Suprapubic skin (tissue), 4 donors: ENCODE measurements at regions not wholly inside any gene's neighbourhood (a gene's known extent, or its start where the extent isn't known, plus 50 kb on each side); places are given as distances from the start of the nearest gene placed in this dataset.

Experiments used
- DNase-seq, 2 donors: peaks; one replicate each; pipeline ENCODE4 v3.0.0-alpha.2; 2019; ENCODE audit warnings: low spot score in 2 of 2
- H3K27ac ChIP-seq: fragments of 200-600 bp; sonication (generic); one replicate; pipeline ENCODE4 v1.5.1; 2019
- H3K27me3 ChIP-seq: fragments of 200-600 bp; sonication (generic); one replicate; pipeline ENCODE4 v1.5.1; 2019
- H3K36me3 ChIP-seq: fragments of 200-600 bp; sonication (generic); one replicate; pipeline ENCODE4 v1.5.1; 2019
- H3K4me1 ChIP-seq: fragments of 200-600 bp; sonication (generic); one replicate; pipeline ENCODE4 v1.5.1; 2019
- H3K4me3 ChIP-seq: fragments of 200-600 bp; sonication (generic); one replicate; pipeline ENCODE4 v1.5.1; 2019; ENCODE audit warnings: mild to moderate bottlenecking
- H3K9me3 ChIP-seq: fragments of 200-600 bp; sonication (generic); one replicate; pipeline ENCODE4 v1.5.1; 2019
- EP300 ChIP-seq: sonication (generic); formaldehyde crosslinking; IDR thresholded peaks from one replicate; pipeline ENCODE4 v1.6.1; 2017; ENCODE audit warnings: antibody characterized with exemption
- POLR2A ChIP-seq, 2 donors: fragments of 450-650 bp; IDR thresholded peaks; one replicate each; pipeline ENCODE4 v1.6.1; 2017; ENCODE audit warnings: antibody characterized with exemption in 2 of 2, mild to moderate bottlenecking in 2 of 2, moderate library complexity in 2 of 2
- POLR2AphosphoS5 ChIP-seq, 3 donors: sonication (generic); formaldehyde crosslinking; IDR thresholded peaks; one replicate each; pipeline ENCODE4 v1.6.1; 2017; ENCODE audit warnings: antibody characterized with exemption in 3 of 3
- WGBS: methylation state at CpG from one replicate; pipeline ENCODE4 v1.1.5; 2018; 5-methylcytosine and 5-hydroxymethylcytosine counted together
- TF ChIP-seq, protein P1 (sequence below), 2 donors: fragments of 200-600 bp in 1 of 2; fragments of 450-650 bp in 1 of 2; sonication (generic) in 1 of 2; IDR thresholded peaks; one replicate each; pipeline ENCODE4 v1.5.1; 2016 to 2019; ENCODE audit warnings: antibody characterized with exemption in 2 of 2, mild to moderate bottlenecking in 1 of 2, moderate library complexity in 1 of 2

DNA sequence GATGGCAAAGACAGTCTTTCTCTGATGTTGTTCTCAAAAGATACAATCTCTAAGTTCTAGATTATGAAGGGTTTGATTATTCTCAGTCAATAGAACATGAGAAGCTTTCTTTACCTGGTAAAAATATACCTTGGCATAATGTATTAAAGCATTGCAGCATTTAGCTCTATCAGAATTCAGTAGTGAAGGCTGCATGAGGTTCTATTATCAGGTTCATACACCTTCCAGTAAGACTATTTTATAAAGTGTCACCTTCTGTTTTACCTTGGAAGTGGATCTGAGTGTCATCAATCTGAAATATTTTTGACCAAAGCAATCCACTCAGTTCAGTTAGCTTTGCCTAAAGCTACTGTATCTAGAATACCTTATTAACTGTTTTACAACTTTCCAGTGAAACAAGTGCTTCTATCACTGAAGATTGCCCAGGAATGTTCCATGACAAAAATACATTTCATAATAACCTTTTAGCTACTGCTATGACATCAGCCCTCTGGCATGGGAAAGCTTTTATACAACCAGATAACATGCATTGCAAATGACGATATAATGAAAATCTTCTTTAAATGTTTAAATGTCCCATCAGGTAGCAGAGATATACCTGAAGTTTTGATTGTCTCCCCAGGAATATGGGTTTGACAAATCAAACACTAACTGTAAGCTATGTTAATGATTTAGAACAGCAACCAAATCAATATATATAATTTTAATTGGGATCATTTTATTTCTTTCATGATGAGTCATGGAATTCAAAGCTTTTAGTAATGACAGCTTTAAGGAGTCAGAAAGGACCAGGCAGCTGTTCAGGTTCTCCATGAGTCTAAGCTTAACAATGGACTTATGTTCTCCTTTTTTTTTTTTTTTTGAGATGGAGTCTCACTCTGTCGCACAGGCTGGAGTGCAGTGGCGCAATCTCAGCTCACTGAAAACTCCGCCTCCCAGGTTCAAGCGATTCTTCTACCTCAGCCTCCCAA, 72.2 kb downstream of the UFM1 start:
- TF ChIP-seq POLR2A (IDR thresholded peaks at IDR 0.05) = no peak
- TF ChIP-seq, protein P1, sequence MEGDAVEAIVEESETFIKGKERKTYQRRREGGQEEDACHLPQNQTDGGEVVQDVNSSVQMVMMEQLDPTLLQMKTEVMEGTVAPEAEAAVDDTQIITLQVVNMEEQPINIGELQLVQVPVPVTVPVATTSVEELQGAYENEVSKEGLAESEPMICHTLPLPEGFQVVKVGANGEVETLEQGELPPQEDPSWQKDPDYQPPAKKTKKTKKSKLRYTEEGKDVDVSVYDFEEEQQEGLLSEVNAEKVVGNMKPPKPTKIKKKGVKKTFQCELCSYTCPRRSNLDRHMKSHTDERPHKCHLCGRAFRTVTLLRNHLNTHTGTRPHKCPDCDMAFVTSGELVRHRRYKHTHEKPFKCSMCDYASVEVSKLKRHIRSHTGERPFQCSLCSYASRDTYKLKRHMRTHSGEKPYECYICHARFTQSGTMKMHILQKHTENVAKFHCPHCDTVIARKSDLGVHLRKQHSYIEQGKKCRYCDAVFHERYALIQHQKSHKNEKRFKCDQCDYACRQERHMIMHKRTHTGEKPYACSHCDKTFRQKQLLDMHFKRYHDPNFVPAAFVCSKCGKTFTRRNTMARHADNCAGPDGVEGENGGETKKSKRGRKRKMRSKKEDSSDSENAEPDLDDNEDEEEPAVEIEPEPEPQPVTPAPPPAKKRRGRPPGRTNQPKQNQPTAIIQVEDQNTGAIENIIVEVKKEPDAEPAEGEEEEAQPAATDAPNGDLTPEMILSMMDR (IDR thresholded peaks at IDR 0.05) = no peak
- TF ChIP-seq EP300 = no peak
- TF ChIP-seq POLR2AphosphoS5 (IDR thresholded peaks at IDR 0.05) = no peak
- H3K36me3 ChIP-seq = no peaks in the 10 kb centered on the region
- 96% methylated on average over 5 of the region's 5 CpGs for whole genome bisulfite sequencing
- no peaks in the 10 kb centered on the region for H3K9me3 ChIP-seq
- no peaks in the 10 kb centered on the region for H3K4me1 ChIP-seq
- H3K27me3 ChIP-seq = no peaks in the 10 kb centered on the region
- H3K27ac ChIP-seq = no peak overlapping the region
- no peak for DNase-seq
- H3K4me3 ChIP-seq = no peak overlapping the region

DNA sequence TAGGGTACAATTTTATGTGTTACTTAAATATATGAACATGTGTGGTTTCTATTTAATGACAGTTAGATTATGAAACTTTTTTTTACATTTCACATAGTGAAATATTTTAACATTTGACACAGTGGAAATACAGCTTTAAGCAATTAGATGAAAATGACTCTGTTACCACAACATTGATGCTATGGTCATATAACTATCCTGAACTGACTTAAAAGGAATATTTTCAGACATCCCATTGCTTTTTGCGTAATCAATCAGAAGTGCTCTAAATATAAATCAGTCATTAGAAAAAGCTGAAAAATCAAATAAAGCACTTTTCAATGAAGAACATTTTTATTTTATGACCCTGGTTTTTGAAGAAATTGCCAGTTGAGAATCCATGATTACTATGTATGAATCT, 80.3 kb downstream of the UFM1 start:
- no peaks in the 10 kb centered on the region for H3K4me1 ChIP-seq
- H3K27me3 ChIP-seq = no peaks in the 10 kb centered on the region
- WGBS = 62% methylated on average over 1 of the region's 1 CpG
- H3K27ac ChIP-seq = no peak overlapping the region
- H3K9me3 ChIP-seq = no peaks in the 10 kb centered on the region
- TF ChIP-seq EP300 (no peak), POLR2A (IDR thresholded peaks at IDR 0.05) (no peak), POLR2AphosphoS5 (IDR thresholded peaks at IDR 0.05) (no peak)
- TF ChIP-seq, protein P1 (IDR thresholded peaks at IDR 0.05) = no peak
- H3K4me3 ChIP-seq = no peak overlapping the region
- no peaks in the 10 kb centered on the region for H3K36me3 ChIP-seq
- no peak for DNase-seq

DNA sequence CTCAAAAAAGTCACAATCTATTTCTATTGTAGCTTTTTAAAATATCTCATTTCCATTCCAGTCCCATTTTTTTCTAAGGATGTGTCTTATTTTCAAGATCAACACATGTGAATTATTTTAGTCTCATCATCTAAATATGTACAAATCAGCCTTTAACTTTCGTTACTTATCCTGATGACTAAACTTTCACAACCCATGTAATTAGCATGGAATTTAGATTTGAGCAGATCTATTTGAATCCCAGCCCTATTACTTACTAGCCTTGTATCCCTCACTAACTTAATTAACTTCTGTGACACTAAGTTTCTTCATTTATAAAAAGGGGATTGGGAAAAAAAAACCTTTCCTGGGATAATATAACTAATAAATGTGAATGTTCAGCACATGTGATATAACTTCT, 81.1 kb downstream of the UFM1 start:
- H3K4me3 ChIP-seq = no peak overlapping the region
- no peak overlapping the region for H3K27ac ChIP-seq
- no peak for DNase-seq
- no peaks in the 10 kb centered on the region for H3K4me1 ChIP-seq
- H3K36me3 ChIP-seq = no peaks in the 10 kb centered on the region
- H3K27me3 ChIP-seq = no peaks in the 10 kb centered on the region
- 36% methylated on average over 1 of the region's 1 CpG for WGBS
- no peaks in the 10 kb centered on the region for H3K9me3 ChIP-seq
- TF ChIP-seq, protein P1 (IDR thresholded peaks at IDR 0.05) = no peak
- no peak for TF ChIP-seq POLR2AphosphoS5 (IDR thresholded peaks at IDR 0.05)
- TF ChIP-seq POLR2A (IDR thresholded peaks at IDR 0.05) = no peak
- TF ChIP-seq EP300 = no peak

DNA sequence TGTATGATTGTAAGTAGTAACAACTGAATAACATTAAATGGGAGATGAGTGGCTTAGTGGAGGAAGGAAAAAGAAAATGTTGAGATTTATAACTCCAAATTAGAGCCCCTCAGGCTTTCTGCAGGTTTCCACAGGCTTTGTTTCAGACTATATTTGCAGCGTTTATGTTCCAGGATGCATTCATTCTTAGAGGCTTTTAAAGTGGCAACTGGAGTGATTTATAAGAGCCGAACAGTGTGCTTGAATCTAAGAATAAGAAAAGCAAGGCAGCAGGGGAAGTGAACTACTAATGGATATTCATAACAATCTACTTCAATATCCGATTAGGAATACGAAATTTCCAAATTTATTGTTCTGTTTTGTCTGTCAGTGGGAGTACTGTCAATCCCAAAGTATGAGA, 91.0 kb downstream of the UFM1 start:
- no peak for DNase-seq
- 44% methylated on average over 4 of the region's 4 CpGs for WGBS
- Histone ChIP-seq H3K36me3 (no peaks in the 10 kb centered on the region), H3K4me1 (no peaks in the 10 kb centered on the region), H3K4me3 (no peak overlapping the region), H3K27me3 (no peaks in the 10 kb centered on the region), H3K9me3 (no peaks in the 10 kb centered on the region), H3K27ac (no peak overlapping the region)
- TF ChIP-seq, protein P1 (IDR thresholded peaks at IDR 0.05) = no peak
- TF ChIP-seq EP300 = no peak
- no peak for TF ChIP-seq POLR2AphosphoS5 (IDR thresholded peaks at IDR 0.05)
- TF ChIP-seq POLR2A (IDR thresholded peaks at IDR 0.05) = no peak

DNA sequence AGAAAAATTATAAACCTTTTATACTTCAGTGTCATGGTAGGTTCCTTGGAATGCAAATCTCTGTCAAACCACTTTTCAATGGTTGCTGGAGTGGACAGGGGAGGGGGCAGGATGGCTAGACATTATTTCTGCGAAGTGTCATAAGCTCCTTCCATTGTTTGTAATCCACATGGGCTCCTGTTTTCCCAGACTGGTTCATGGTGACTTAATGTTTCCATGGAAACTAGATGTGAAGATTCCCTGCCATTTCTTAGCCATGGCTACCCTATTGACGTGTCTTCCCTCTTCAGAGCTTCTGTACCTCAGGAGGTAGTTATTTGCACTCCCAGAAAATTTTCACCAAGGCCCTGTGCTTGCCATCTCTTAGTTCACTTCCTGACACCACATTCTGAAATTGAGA, 95.3 kb downstream of the UFM1 start:
- H3K27ac ChIP-seq = no peak overlapping the region
- H3K27me3 ChIP-seq = no peaks in the 10 kb centered on the region
- H3K4me1 ChIP-seq = no peaks in the 10 kb centered on the region
- H3K36me3 ChIP-seq = no peaks in the 10 kb centered on the region
- TF ChIP-seq POLR2AphosphoS5 (IDR thresholded peaks at IDR 0.05) = no peak
- no peak overlapping the region for H3K4me3 ChIP-seq
- WGBS = 73% methylated on average over 2 of the region's 2 CpGs
- H3K9me3 ChIP-seq = no peaks in the 10 kb centered on the region
- no peak for DNase-seq
